SU-DHL-6 (cell line): ENCODE measurements at regions not wholly inside any gene's neighbourhood (a gene's known extent, or its start where the extent isn't known, plus 50 kb on each side); places are given as distances from the start of the nearest gene placed in this dataset.

Source experiments
- H2AFZ ChIP-seq: fragments of 200-600 bp; sonication (generic); 2 replicates; pipeline ENCODE4 v1.6.1; 2014; ENCODE audit warnings: low read depth, mild to moderate bottlenecking, moderate library complexity, mixed read lengths, antibody characterized with exemption, low read length; ENCODE audit not compliant: severe bottlenecking
- H3F3A ChIP-seq: fragments of 200-600 bp; shearing (Covaris generic); 2 replicates; pipeline ENCODE4 v1.6.0; 2016; ENCODE audit warnings: antibody characterized with exemption, mild to moderate bottlenecking; ENCODE audit not compliant: insufficient read depth
- H3K27ac ChIP-seq: fragments of 200-600 bp; sonication (generic); 2 replicates; pipeline ENCODE4 v1.5.1; 2016; ENCODE audit warnings: low read depth, mild to moderate bottlenecking, low read length, moderate library complexity, mixed read lengths
- H3K27me3 ChIP-seq: fragments of 200-600 bp; sonication (generic), shearing (Covaris generic); 2 replicates; pipeline ENCODE4 v1.6.0; 2014; ENCODE audit warnings: mild to moderate bottlenecking, low read length
- H3K36me3 ChIP-seq: fragments of 200-600 bp; sonication (generic); 2 replicates; pipeline ENCODE4 v1.6.1; 2014; ENCODE audit warnings: mild to moderate bottlenecking, low read length, mixed read lengths
- H3K4me2 ChIP-seq: fragments of 300-600, 200-600 bp; shearing (Covaris generic), sonication (generic); 2 replicates; pipeline ENCODE4 v1.6.0; 2014; ENCODE audit warnings: low read length, low read depth, mild to moderate bottlenecking; ENCODE audit not compliant: poor library complexity, severe bottlenecking
- H3K4me3 ChIP-seq: fragments of 200-600 bp; sonication (generic); 2 replicates; pipeline ENCODE4 v1.5.1; 2014; ENCODE audit warnings: antibody characterized with exemption, low read length, mild to moderate bottlenecking, mixed read lengths; ENCODE audit not compliant: insufficient read depth, poor library complexity, severe bottlenecking
- H3K79me2 ChIP-seq: fragments of 200-600 bp; sonication (generic); 2 replicates; pipeline ENCODE4 v1.6.1; 2014; ENCODE audit warnings: mild to moderate bottlenecking, low read length, moderate library complexity; ENCODE audit not compliant: insufficient read depth
- H3K9ac ChIP-seq: fragments of 200-600 bp; sonication (generic); 2 replicates; pipeline ENCODE4 v1.7.0; 2014; ENCODE audit warnings: mild to moderate bottlenecking, low read length
- H3K9me2 ChIP-seq: fragments of 200-600 bp; sonication (generic); replicated peaks from 2 replicates; pipeline ENCODE4 v1.6.1; 2014; ENCODE audit warnings: low read length; ENCODE audit not compliant: insufficient read depth
- H3K9me3 ChIP-seq: fragments of 200-600 bp; sonication (generic); 2 replicates; pipeline ENCODE4 v1.6.1; 2014; ENCODE audit warnings: low read length, mixed read lengths; ENCODE audit not compliant: insufficient read depth
- H4K20me1 ChIP-seq: fragments of 200-600 bp; sonication (generic); 2 replicates; pipeline ENCODE4 v1.6.1; 2014; ENCODE audit warnings: low read depth, mild to moderate bottlenecking, antibody characterized with exemption, low read length, moderate library complexity, mixed read lengths
- CTCF ChIP-seq: fragments of 200-600 bp; sonication (generic); IDR thresholded peaks from one replicate; pipeline ENCODE4 v1.5.1; 2017; ENCODE audit warnings: antibody characterized with exemption, mild to moderate bottlenecking, low read length, moderate library complexity; ENCODE audit not compliant: insufficient read depth, poor library complexity, severe bottlenecking
- EZH2phosphoT487 ChIP-seq: fragments of 200-600 bp; sonication (generic), shearing (Covaris generic); conservative IDR thresholded peaks from 2 replicates; pipeline ENCODE4 v1.6.1; 2018; ENCODE audit warnings: mild to moderate bottlenecking, antibody characterized with exemption, low read length, moderate library complexity, mixed read lengths

- H3K27ac ChIP-seq: no peak overlapping the region
- no peaks in the 10 kb centered on the region for H3K79me2 ChIP-seq
- no peak overlapping the region for H3K4me3 ChIP-seq
- H3K36me3 ChIP-seq: no peaks in the 10 kb centered on the region
- H3K4me2 ChIP-seq: no peak overlapping the region
- no peaks in the 10 kb centered on the region for H4K20me1 ChIP-seq
- no peaks in the 10 kb centered on the region for H3F3A ChIP-seq
- H3K27me3 ChIP-seq: no peaks in the 10 kb centered on the region
- no peak for TF ChIP-seq CTCF
- TF ChIP-seq EZH2phosphoT487: no peak
- H2AFZ ChIP-seq: no peak overlapping the region
- no peaks in the 10 kb centered on the region for H3K9me3 ChIP-seq
- H3K9me2 ChIP-seq: no peaks in the 10 kb centered on the region; the same call in 1 of the 2 replicates
- no peak overlapping the region for H3K9ac ChIP-seq
Observed at GRCh38 chr9:11749396-11749795, 943.8 kb upstream of the TYRP1 start.

- H4K20me1 ChIP-seq: no peaks in the 10 kb centered on the region
- H2AFZ ChIP-seq: no peak overlapping the region
- no peaks in the 10 kb centered on the region for H3K9me2 ChIP-seq
- H3K36me3 ChIP-seq: no peaks in the 10 kb centered on the region
- no peak overlapping the region for H3K4me2 ChIP-seq
- no peaks in the 10 kb centered on the region for H3K79me2 ChIP-seq
- H3K4me3 ChIP-seq: no peak overlapping the region
- H3K9me3 ChIP-seq: no peaks in the 10 kb centered on the region
- no peaks in the 10 kb centered on the region for H3F3A ChIP-seq
- H3K27ac ChIP-seq: no peak overlapping the region
- TF ChIP-seq CTCF (no peak), EZH2phosphoT487 (no peak)
- no peak overlapping the region for H3K9ac ChIP-seq
- H3K27me3 ChIP-seq: no peaks in the 10 kb centered on the region
Observed at GRCh38 chr9:11755951-11756350, 937.2 kb upstream of the TYRP1 start.

- Histone ChIP-seq H4K20me1 (no peaks in the 10 kb centered on the region), H3K4me2 (no peak overlapping the region), H3K36me3 (no peaks in the 10 kb centered on the region), H3K4me3 (no peak overlapping the region), H3F3A (no peaks in the 10 kb centered on the region), H3K9me2 (no peaks in the 10 kb centered on the region), H3K27me3 (no peaks in the 10 kb centered on the region), H2AFZ (no peak overlapping the region), H3K9ac (no peak overlapping the region), H3K9me3 (no peaks in the 10 kb centered on the region), H3K27ac (no peak overlapping the region), H3K79me2 (no peaks in the 10 kb centered on the region)
- no peak for TF ChIP-seq CTCF
Observed at GRCh38 chr9:11757408-11757807, 935.8 kb upstream of the TYRP1 start.

- H3K4me2 ChIP-seq: no peak overlapping the region
- no peak overlapping the region for H3K27ac ChIP-seq
- no peaks in the 10 kb centered on the region for H3K9me3 ChIP-seq
- no peak for TF ChIP-seq EZH2phosphoT487
- TF ChIP-seq CTCF: no peak
- H3K9ac ChIP-seq: no peak overlapping the region
- no peaks in the 10 kb centered on the region for H3K9me2 ChIP-seq
- H3K36me3 ChIP-seq: no peaks in the 10 kb centered on the region
- no peaks in the 10 kb centered on the region for H3K27me3 ChIP-seq
- no peak overlapping the region for H3K4me3 ChIP-seq
- no peaks in the 10 kb centered on the region for H3F3A ChIP-seq
- H4K20me1 ChIP-seq: no peaks in the 10 kb centered on the region
- no peak overlapping the region for H2AFZ ChIP-seq
- H3K79me2 ChIP-seq: no peaks in the 10 kb centered on the region
Observed at GRCh38 chr9:11758016-11758415, 935.2 kb upstream of the TYRP1 start.
